PC-3 (cell line): ENCODE measurements at regions not wholly inside any gene's neighbourhood (a gene's known extent, or its start where the extent isn't known, plus 50 kb on each side); places are given as distances from the start of the nearest gene placed in this dataset.

Experiments used
- EZH2 ChIP-seq: fragments of 300-600 bp; sonication (generic); IDR thresholded peaks from one replicate; pipeline ENCODE4 v1.6.1; 2017; ENCODE audit warnings: antibody characterized with exemption, mild to moderate bottlenecking, low read length; ENCODE audit not compliant: unreplicated experiment
- EZH2phosphoT487 ChIP-seq: fragments of 300-600 bp; sonication (generic); IDR thresholded peaks from 2 replicates; pipeline ENCODE4 v1.6.1; 2018; ENCODE audit warnings: mild to moderate bottlenecking, antibody characterized with exemption, low read length, borderline replicate concordance
- TF ChIP-seq, protein P1 (sequence below): fragments of 300-600 bp; sonication (generic); conservative IDR thresholded peaks from 2 replicates; pipeline ENCODE4 v1.5.1; 2017; ENCODE audit warnings: antibody characterized with exemption, low read depth, mild to moderate bottlenecking, low read length

- TF ChIP-seq, protein P1, sequence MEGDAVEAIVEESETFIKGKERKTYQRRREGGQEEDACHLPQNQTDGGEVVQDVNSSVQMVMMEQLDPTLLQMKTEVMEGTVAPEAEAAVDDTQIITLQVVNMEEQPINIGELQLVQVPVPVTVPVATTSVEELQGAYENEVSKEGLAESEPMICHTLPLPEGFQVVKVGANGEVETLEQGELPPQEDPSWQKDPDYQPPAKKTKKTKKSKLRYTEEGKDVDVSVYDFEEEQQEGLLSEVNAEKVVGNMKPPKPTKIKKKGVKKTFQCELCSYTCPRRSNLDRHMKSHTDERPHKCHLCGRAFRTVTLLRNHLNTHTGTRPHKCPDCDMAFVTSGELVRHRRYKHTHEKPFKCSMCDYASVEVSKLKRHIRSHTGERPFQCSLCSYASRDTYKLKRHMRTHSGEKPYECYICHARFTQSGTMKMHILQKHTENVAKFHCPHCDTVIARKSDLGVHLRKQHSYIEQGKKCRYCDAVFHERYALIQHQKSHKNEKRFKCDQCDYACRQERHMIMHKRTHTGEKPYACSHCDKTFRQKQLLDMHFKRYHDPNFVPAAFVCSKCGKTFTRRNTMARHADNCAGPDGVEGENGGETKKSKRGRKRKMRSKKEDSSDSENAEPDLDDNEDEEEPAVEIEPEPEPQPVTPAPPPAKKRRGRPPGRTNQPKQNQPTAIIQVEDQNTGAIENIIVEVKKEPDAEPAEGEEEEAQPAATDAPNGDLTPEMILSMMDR, result no peak
- TF ChIP-seq EZH2phosphoT487, result no peak
- no peak for TF ChIP-seq EZH2
These were observed 118.5 kb downstream of the VSIG4 start for GRCh38 chrX:65921363-65921762.
